ENCODE measurements at regions not wholly inside any gene's neighbourhood (a gene's known extent, or its start where the extent isn't known, plus 50 kb on each side); places are given as distances from the start of the nearest gene placed in this dataset.
"Not testable (repeated sequence)": the region's sequence is repeated elsewhere in the genome, so short reads cannot be mapped to it uniquely, and the experiment has no call there.

DNA sequence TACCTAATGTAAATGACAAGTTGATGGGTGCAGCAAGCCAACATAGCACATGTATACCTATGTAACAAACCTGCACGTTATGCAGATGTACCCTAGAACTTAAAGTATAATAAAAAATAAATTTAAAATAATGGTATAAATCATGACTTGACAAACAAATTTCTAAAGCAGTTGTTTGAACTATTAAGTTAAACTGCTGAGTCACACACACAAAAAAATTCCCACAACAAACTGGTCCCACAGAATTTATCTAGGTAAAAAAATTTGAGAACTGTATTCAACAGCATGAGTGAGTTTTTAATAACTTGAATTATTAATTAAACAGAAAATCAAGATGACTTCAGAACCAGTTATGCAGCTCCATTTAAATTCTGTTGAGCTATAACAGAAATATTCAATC, 186.0 kb upstream of the SOX6 start:
- H3K4me1 Mint-ChIP-seq (ENCODE audit: low read depth in 2 of 2) = no peaks in the 10 kb centered on the region
- H3K27me3 Mint-ChIP-seq = no peaks in the 10 kb centered on the region
- no peak overlapping the region for H3K4me3 Mint-ChIP-seq
- DNase-seq (no peak), ATAC-seq (replicated peaks) (no peak)
- H3K9me3 Mint-ChIP-seq = peaks cover 6 to 14% of the 10 kb centered on the region in 2 donors
- no peak overlapping the region for H3K27ac Mint-ChIP-seq
- H3K36me3 Mint-ChIP-seq (ENCODE audit: insufficient read depth) = no peaks in the 10 kb centered on the region

DNA sequence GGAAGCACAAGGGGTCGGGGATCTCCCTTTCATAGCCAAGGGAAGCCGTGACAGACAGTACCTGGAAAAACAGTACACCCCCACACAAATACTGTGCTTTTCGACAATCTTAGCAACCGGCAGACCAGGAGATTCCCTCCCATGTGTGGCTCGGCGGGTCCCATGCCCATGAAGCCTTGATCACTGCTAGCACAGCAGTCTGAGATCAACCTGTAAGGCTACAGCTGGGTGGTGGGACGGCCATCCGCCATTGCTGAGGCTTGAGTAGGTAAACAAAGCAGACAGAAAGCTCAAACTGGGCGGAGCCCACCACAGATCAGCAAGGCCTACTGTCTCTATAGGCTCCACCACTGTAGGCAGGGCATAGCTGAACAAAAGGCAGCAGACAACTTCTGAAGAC, 180.2 kb upstream of the SOX6 start:
- Mint-ChIP-seq H3K4me3 (no peak overlapping the region), H3K36me3 (ENCODE audit: insufficient read depth) (no peaks in the 10 kb centered on the region), H3K27me3 (no peaks in the 10 kb centered on the region), H3K27ac (no peak overlapping the region), H3K4me1 (ENCODE audit: low read depth in 2 of 2) (no peaks in the 10 kb centered on the region), H3K9me3 (peaks cover 2 to 13% of the 10 kb centered on the region in 2 donors)
- ATAC-seq (replicated peaks) (no peak), DNase-seq (no peak)

DNA sequence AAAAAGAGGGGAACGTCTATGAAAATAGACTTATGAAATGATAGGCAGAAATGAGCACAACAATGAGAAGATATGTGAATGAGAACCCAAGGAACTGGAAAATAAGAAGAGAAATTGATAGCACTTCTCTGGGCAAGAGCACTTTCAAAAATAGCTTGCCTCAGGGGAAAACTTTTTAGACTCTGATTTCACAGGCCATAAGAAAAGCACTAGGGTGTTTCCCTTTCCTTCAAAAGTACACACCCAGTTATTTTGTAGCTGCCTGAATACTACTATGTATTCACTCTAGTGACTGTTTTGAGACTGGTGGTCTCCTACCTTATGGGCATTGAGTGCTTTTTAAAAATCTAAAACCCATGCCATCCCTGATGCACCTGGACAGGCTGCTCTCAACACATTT, 172.3 kb upstream of the SOX6 start:
- H3K4me1 Mint-ChIP-seq (ENCODE audit: low read depth in 2 of 2) = no peaks in the 10 kb centered on the region
- no peak for ATAC-seq (replicated peaks)
- H3K4me3 Mint-ChIP-seq = no peak overlapping the region
- H3K27ac Mint-ChIP-seq = no peak overlapping the region
- H3K36me3 Mint-ChIP-seq (ENCODE audit: insufficient read depth) = no peaks in the 10 kb centered on the region
- peaks cover 0 to 2% of the 10 kb centered on the region in 2 donors for H3K9me3 Mint-ChIP-seq
- DNase-seq = no peak
- H3K27me3 Mint-ChIP-seq = no peaks in the 10 kb centered on the region

DNA sequence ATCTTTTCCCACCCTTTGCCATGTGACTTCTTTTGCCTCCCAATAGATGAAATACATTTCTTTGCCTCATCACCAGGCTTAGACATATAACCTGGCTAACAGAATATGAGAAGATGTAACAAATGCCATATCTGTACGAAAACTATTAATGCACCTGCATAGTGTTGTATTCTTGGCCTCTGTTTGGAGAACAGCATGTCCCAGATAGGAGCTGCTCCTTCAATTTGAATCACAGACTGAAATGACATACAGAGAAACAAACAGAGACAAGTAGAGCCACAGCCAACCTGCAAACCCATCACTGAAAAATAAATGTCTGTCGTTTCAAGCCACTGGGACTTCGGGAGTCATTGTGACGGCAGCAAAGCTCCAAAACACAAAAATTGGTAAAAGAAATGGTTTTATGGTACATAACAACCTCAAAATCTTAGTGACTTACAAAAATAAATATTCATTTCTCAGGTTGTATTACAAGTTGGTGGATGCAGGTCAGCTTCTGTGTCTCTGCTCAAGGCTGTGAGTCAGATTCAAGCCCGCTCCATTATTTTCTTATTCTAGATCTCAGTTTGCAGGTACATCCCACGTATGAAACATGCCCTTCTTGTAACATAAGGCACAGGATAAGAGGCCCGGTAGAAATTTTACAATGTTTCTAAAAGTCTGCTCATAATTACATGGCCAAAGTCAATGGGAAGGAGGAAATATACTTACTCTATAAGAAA, 171.3 kb upstream of the SOX6 start:
- Mint-ChIP-seq H3K27ac (no peak overlapping the region), H3K27me3 (no peaks in the 10 kb centered on the region), H3K9me3 (peaks cover 0 to 2% of the 10 kb centered on the region in 2 donors), H3K36me3 (ENCODE audit: insufficient read depth) (no peaks in the 10 kb centered on the region), H3K4me1 (ENCODE audit: low read depth in 2 of 2) (no peaks in the 10 kb centered on the region), H3K4me3 (no peak overlapping the region)
- ATAC-seq (replicated peaks) (no peak), DNase-seq (no peak)

DNA sequence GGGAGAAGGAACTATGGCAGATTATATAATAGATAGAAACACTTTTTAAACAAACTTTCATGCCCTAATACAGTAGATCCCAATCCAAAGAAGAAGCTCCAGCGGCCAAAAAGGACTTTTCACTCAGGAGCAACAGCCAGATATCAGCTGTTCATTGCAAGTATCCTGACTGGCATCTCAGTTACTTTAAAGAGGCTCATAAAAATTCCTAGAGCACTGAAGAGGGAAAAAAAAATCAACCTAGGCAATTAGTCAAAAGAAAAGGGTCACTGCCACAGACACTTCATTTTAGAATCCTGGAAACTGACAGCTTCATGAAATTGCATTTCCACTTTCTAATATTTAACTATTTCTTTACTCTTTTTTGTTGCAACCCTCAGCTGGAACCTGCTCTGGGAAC, 170.6 kb upstream of the SOX6 start:
- Mint-ChIP-seq H3K36me3 (ENCODE audit: insufficient read depth) (no peaks in the 10 kb centered on the region), H3K27me3 (no peaks in the 10 kb centered on the region), H3K27ac (no peak overlapping the region), H3K4me3 (no peak overlapping the region), H3K4me1 (ENCODE audit: low read depth in 2 of 2) (no peaks in the 10 kb centered on the region), H3K9me3 (peaks cover 0 to 2% of the 10 kb centered on the region in 2 donors)
- DNase-seq (no peak), ATAC-seq (replicated peaks) (no peak)

DNA sequence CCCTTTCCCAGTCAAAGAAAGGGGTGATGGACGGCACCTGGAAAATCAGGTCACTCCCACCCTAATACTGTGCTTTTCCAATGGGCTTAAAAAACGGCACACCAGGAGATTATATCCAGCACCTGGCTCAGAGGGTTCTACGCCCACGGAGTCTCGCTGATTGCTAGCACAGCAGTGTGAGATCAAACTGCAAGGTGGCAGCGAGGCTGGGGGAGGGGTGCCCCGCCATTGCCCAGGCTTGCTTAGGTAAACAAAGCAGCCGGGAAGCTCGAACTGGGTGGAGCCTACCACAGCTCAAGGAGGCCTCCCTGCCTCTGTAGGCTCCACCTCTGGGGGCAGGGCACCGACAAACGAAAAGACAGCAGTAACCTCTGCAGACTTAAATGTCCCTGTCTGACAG, 164.4 kb upstream of the SOX6 start:
- H3K9me3 Mint-ChIP-seq; H3K36me3 Mint-ChIP-seq (ENCODE audit: insufficient read depth); H3K4me3 Mint-ChIP-seq; H3K27me3 Mint-ChIP-seq; H3K4me1 Mint-ChIP-seq (ENCODE audit: low read depth in 2 of 2); H3K27ac Mint-ChIP-seq; DNase-seq; ATAC-seq (replicated peaks): not testable (repeated sequence)

DNA sequence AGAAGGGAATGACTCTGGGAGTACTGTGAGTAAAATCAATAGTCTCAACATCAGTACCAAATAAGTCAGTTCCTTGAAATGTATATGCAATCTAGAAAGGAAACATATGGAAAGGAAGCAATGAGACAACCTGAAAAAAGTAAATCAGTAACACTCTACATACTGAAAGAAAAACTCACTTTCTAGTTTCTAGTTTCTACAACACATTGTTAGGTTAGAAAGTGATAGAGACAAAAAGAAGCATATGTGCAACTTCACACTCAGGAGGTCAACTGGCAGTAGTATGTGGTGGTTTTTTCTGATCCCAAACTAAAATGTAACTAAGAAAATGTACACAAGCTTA, 156.5 kb upstream of the SOX6 start:
- ATAC-seq (replicated peaks) = no peak
- DNase-seq = no peak
- Mint-ChIP-seq H3K9me3 (no peaks in the 10 kb centered on the region), H3K4me3 (no peak overlapping the region), H3K4me1 (ENCODE audit: low read depth in 2 of 2) (no peaks in the 10 kb centered on the region), H3K27me3 (no peaks in the 10 kb centered on the region), H3K27ac (no peak overlapping the region), H3K36me3 (ENCODE audit: insufficient read depth) (no peaks in the 10 kb centered on the region)

DNA sequence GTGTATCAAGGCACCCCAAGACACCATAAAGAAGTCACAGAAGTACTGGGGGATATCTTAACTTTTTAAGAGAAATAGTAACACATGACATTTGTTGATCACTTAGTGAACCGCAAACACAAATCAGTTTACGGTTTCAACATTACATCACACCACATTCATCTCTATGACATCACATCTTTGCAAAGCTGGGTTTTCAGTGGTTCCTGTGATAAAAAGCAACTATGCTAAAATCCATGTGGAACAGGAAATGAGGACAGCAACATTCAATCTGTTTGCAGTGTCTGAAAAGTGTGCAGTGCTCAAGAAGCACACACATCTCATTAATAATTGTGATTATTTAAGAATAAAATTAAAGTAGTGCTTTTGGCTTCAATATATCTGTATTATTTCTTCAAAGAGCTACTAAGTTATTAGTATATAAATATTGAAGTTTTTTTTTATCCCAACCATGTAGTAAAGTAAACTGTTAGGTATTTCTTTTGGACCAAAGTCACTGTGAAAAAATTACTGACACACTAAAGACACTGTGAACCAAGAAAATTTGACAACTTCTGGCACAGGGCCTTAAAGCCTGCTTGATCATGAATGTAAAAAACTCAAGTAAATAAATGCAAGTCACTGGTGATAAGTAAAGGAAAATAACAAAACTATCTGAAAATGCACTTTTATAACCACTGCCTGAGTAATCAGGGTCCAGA, 156.0 kb upstream of the SOX6 start:
- no peak overlapping the region for H3K4me3 Mint-ChIP-seq
- no peaks in the 10 kb centered on the region for H3K4me1 Mint-ChIP-seq (ENCODE audit: low read depth in 2 of 2)
- H3K9me3 Mint-ChIP-seq = peaks cover 0 to 4% of the 10 kb centered on the region in 2 donors
- no peaks in the 10 kb centered on the region for H3K36me3 Mint-ChIP-seq (ENCODE audit: insufficient read depth)
- no peak overlapping the region for H3K27ac Mint-ChIP-seq
- DNase-seq = no peak
- ATAC-seq (replicated peaks) = no peak
- H3K27me3 Mint-ChIP-seq = no peaks in the 10 kb centered on the region

DNA sequence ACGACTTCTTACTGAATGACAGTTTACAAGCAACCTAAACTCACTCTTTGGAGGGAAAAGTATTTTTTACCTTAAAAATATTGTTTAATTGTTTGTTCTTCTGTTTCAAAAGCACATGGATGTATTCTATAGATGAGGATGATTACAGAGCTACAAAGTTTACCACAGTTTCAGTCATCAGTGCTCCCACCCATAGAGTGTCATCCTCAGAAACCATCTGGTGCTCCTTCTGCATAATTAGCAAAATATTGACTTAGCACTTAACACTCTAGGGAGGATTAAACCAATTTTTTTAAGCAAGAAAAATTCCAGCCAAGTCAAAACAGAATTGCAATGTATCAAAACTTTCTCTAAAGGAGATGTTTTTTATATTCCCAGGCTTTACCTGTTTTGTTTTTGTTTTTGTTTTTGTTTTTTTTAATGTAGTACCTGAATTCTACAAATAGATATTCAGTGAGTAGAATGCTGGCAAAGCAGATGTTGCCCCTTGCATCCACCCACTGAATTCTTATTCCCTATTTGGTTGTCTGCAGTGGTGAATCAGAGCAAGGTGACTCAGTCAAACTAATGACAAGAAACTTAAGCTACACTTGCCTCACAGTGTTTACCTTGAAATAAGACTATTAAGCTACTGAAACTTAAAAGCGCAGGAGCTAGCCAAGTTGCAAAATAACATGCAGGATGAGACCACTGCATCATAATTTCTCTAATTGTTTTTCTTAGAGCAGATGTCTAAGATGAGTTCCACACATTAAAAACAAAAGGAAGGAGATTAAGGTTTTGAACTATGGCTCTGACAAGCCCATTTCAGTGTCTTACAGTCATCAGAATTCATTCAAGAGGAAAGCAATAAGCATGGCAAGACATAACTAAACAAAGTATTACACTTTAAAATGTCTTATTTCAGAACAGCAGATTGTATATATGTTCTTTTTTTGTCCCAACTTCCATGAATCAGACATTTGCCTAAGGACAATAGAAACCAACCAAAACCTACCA, 155.1 kb upstream of the SOX6 start:
- peaks cover 2 to 11% of the 10 kb centered on the region in 2 donors for H3K9me3 Mint-ChIP-seq
- no peak overlapping the region for H3K27ac Mint-ChIP-seq
- H3K4me1 Mint-ChIP-seq (ENCODE audit: low read depth in 2 of 2) = no peaks in the 10 kb centered on the region
- H3K27me3 Mint-ChIP-seq = no peaks in the 10 kb centered on the region
- ATAC-seq (replicated peaks) (no peak), DNase-seq (no peak)
- no peak overlapping the region for H3K4me3 Mint-ChIP-seq
- H3K36me3 Mint-ChIP-seq (ENCODE audit: insufficient read depth) = no peaks in the 10 kb centered on the region

DNA sequence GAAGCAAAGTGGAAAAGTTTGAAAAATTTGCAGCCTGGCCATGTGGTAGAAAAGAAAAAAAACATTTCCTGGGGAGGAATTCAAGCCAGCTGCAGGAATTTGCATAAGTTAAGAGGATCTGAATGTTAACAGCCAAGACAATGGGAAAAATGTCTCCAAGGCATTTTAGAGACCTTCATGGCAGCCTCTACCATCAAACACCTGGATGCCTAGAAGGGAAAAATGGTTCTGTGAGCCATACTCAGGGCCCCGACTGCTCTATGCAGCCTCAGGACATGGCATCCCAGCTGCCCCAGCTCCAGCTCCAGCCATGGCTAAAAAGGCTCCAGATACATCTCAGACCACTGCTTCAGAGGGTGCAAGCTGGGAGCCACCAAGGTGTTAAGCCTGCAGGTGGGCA, 149.1 kb upstream of the SOX6 start:
- no peaks in the 10 kb centered on the region for H3K36me3 Mint-ChIP-seq (ENCODE audit: insufficient read depth)
- DNase-seq (no peak), ATAC-seq (replicated peaks) (no peak)
- H3K27me3 Mint-ChIP-seq = no peaks in the 10 kb centered on the region
- no peaks in the 10 kb centered on the region for H3K4me1 Mint-ChIP-seq (ENCODE audit: low read depth in 2 of 2)
- H3K4me3 Mint-ChIP-seq = no peak overlapping the region
- no peak overlapping the region for H3K27ac Mint-ChIP-seq
- H3K9me3 Mint-ChIP-seq = peaks cover 11 to 26% of the 10 kb centered on the region in 2 donors

DNA sequence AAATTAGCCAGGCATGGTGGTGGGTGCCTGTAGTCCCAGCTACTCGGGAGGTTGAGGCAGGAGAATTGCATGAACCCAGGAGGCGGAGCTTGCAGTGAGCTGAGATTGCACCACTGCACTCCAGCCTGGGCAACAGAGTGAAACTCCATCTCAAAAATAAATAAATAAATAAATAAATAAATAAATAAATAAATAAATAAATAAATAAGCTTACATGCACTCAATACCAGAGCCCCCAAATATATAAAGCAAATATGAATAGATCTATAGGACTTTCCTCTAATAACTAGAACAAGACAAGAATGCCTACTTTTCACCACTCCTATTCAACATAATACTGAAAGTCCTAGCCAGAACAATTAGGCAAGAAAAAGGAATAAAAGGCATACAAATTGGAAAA, 147.5 kb upstream of the SOX6 start:
- not testable (repeated sequence) for H3K4me1 Mint-ChIP-seq (ENCODE audit: low read depth in 2 of 2); ATAC-seq (replicated peaks); H3K36me3 Mint-ChIP-seq (ENCODE audit: insufficient read depth); H3K27me3 Mint-ChIP-seq; H3K4me3 Mint-ChIP-seq; DNase-seq; H3K27ac Mint-ChIP-seq
- H3K9me3 Mint-ChIP-seq = peaks cover 12 to 30% of the 10 kb centered on the region in 2 donors

DNA sequence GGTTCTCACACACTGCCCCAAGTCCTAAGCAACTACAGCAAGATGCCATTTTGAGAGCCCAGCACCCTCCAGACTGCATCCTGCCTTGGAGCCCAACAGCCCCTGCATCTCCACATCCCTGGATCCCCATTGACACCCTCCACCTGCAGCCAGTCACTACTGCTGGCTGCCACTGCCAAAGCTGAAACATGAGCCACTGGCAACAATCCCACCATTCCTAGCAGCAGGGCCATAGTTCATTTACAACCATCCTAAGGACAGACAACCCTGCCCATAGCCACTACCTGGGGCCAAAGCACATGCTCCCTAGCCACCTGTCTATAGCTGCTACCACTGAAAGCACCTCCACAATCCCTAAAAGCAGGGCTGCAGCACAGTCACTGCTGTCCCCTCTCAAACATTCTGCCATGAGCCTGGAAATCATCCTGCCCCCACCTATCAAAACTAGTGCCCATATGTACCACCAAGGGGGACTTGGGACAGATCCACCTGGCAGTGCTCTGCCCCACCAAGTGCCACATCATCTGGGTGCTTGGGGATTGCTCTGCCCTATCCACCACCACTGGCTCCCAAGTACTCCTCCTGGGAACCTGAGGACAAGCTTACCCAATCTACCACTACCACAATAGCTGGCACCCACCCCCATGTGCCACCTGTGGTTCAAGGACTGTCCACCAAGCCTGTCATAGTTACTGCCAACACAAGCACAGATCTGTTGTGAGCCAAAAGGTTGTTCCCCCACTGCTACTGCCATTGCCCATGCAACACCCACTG, 138.8 kb upstream of the SOX6 start:
- peaks cover 0 to 22% of the 10 kb centered on the region in 2 donors for H3K9me3 Mint-ChIP-seq
- H3K27me3 Mint-ChIP-seq = no peaks in the 10 kb centered on the region
- ATAC-seq (replicated peaks) (no peak), DNase-seq (no peak)
- no peaks in the 10 kb centered on the region for H3K4me1 Mint-ChIP-seq (ENCODE audit: low read depth in 2 of 2)
- H3K27ac Mint-ChIP-seq = no peak overlapping the region
- H3K4me3 Mint-ChIP-seq = no peak overlapping the region
- no peaks in the 10 kb centered on the region for H3K36me3 Mint-ChIP-seq (ENCODE audit: insufficient read depth)

DNA sequence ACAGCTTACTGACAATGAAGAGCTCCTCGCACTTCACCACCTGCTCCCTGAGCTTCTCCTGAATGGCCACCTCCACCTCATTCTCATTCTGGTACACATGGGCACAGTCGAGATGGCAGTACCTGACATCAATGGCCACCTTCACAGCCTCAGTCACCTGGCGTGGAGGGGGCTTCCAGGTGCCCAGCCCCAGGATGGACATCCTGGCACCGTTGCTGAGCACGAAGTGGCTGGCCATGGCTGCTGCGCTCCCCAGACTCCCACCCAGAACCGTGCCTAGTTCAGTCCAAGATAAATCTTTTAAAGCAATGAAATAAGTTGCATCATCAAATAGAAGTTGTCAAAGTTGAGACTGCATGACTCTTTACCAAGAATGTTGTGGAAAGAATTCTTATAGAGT, 128.1 kb upstream of the SOX6 start:
- Mint-ChIP-seq H3K4me1 (ENCODE audit: low read depth in 2 of 2) (no peaks in the 10 kb centered on the region), H3K27me3 (no peaks in the 10 kb centered on the region), H3K27ac (no peak overlapping the region), H3K36me3 (ENCODE audit: insufficient read depth) (no peaks in the 10 kb centered on the region), H3K9me3 (no peaks in the 10 kb centered on the region), H3K4me3 (no peak overlapping the region)
- DNase-seq (no peak), ATAC-seq (replicated peaks) (no peak)
